ENCODE measurements at regions not wholly inside any gene's neighbourhood (a gene's known extent, or its start where the extent isn't known, plus 50 kb on each side); places are given as distances from the start of the nearest gene placed in this dataset.

- H3K4me1 ChIP-seq (ENCODE audit: insufficient read depth, low read length, poor library complexity, severe bottlenecking): no peaks in the 10 kb centered on the region
- ChIA-PET POLR2A (ENCODE audit: low non-redundant PET) (no interaction called here), CTCF (no interaction called here)
- H3K9me3 ChIP-seq (ENCODE audit: low read depth, low read length, poor library complexity, severe bottlenecking): no peaks in the 10 kb centered on the region
- H3K36me3 ChIP-seq (ENCODE audit: insufficient read depth, low read length, poor library complexity, severe bottlenecking): no peaks in the 10 kb centered on the region
- no peaks in the 10 kb centered on the region for H3K27me3 ChIP-seq (replicated peaks; ENCODE audit: insufficient read depth, low read depth, low read length, poor library complexity)
- no peak overlapping the region for H3K4me3 ChIP-seq (ENCODE audit: low read depth, low read length, poor library complexity, severe bottlenecking)
- DNase-seq (ENCODE audit: low spot score): no peak
- intact Hi-C loops (cut with micrococcal nuclease; ENCODE audit: unreplicated experiment): no loop called here
- no peak overlapping the region for H3K27ac ChIP-seq (ENCODE audit: low read depth, low read length, poor library complexity, severe bottlenecking)
- TF ChIP-seq CTCF (conservative IDR thresholded peaks at IDR 0.05; ENCODE audit: low read depth, low read length) (no peak), EZH2 (IDR thresholded peaks at IDR 0.05; ENCODE audit: borderline replicate concordance, low read depth, low read length, poor library complexity, severe bottlenecking) (no peak)
- no TSS peak for BruUV-seq (replicated peaks)
Measured at GRCh38 chr12:59118356-59118755, 198.1 kb upstream of the LRIG3 start.

GRCh38 chr12:59115995-59116394 is 195.7 kb upstream of the LRIG3 start:
- TF ChIP-seq EZH2 (IDR thresholded peaks at IDR 0.05; ENCODE audit: borderline replicate concordance, low read depth, low read length, poor library complexity, severe bottlenecking): no peak
- TF ChIP-seq CTCF (conservative IDR thresholded peaks at IDR 0.05; ENCODE audit: low read depth, low read length): no peak
- no TSS peak for BruUV-seq (replicated peaks)
- H3K4me1 ChIP-seq (ENCODE audit: insufficient read depth, low read length, poor library complexity, severe bottlenecking): no peaks in the 10 kb centered on the region
- no peaks in the 10 kb centered on the region for H3K27me3 ChIP-seq (replicated peaks; ENCODE audit: insufficient read depth, low read depth, low read length, poor library complexity)
- no peaks in the 10 kb centered on the region for H3K9me3 ChIP-seq (ENCODE audit: low read depth, low read length, poor library complexity, severe bottlenecking)
- H3K36me3 ChIP-seq (ENCODE audit: insufficient read depth, low read length, poor library complexity, severe bottlenecking): no peaks in the 10 kb centered on the region
- no peak overlapping the region for H3K27ac ChIP-seq (ENCODE audit: low read depth, low read length, poor library complexity, severe bottlenecking)
- CTCF ChIA-PET: no interaction called here
- no peak for DNase-seq (ENCODE audit: low spot score)
- no peak overlapping the region for H3K4me3 ChIP-seq (ENCODE audit: low read depth, low read length, poor library complexity, severe bottlenecking)
- intact Hi-C loops (cut with micrococcal nuclease; ENCODE audit: unreplicated experiment): no loop called here
- POLR2A ChIA-PET (ENCODE audit: low non-redundant PET): no interaction called here

GRCh38 chr12:59115526-59115925 is 195.2 kb upstream of the LRIG3 start:
- H3K27me3 ChIP-seq (replicated peaks; ENCODE audit: insufficient read depth, low read depth, low read length, poor library complexity): no peaks in the 10 kb centered on the region
- no peaks in the 10 kb centered on the region for H3K4me1 ChIP-seq (ENCODE audit: insufficient read depth, low read length, poor library complexity, severe bottlenecking)
- no peak overlapping the region for H3K4me3 ChIP-seq (ENCODE audit: low read depth, low read length, poor library complexity, severe bottlenecking)
- ChIA-PET POLR2A (ENCODE audit: low non-redundant PET) (no interaction called here), CTCF (no interaction called here)
- H3K36me3 ChIP-seq (ENCODE audit: insufficient read depth, low read length, poor library complexity, severe bottlenecking): no peaks in the 10 kb centered on the region
- DNase-seq (ENCODE audit: low spot score): no peak
- TF ChIP-seq EZH2 (IDR thresholded peaks at IDR 0.05; ENCODE audit: borderline replicate concordance, low read depth, low read length, poor library complexity, severe bottlenecking) (no peak), CTCF (conservative IDR thresholded peaks at IDR 0.05; ENCODE audit: low read depth, low read length) (no peak)
- no TSS peak for BruUV-seq (replicated peaks)
- H3K27ac ChIP-seq (ENCODE audit: low read depth, low read length, poor library complexity, severe bottlenecking): no peak overlapping the region
- no peaks in the 10 kb centered on the region for H3K9me3 ChIP-seq (ENCODE audit: low read depth, low read length, poor library complexity, severe bottlenecking)
- intact Hi-C loops (cut with micrococcal nuclease; ENCODE audit: unreplicated experiment): no loop called here
